ENCODE measurements at regions not wholly inside any gene's neighbourhood (a gene's known extent, or its start where the extent isn't known, plus 50 kb on each side); places are given as distances from the start of the nearest gene placed in this dataset.

- WGBS, 2 experiments (ENCODE audit: extremely low coverage in 1 of 2, insufficient coverage in 1 of 2, insufficient read length in 1 of 2, insufficient replicate concordance in 2 of 2, low coverage in 1 of 2, low lambda C conversion rate in 2 of 2, missing lambda C conversion rate in 1 of 2) = 87% methylated on average over 12 of the region's 12 CpGs; no CpG with 5 or more reads in 1 of the 2 experiments
These were observed 81.7 kb upstream of the SDK2 start for GRCh38 chr17:73725794-73726515.

More at GRCh38 chr17:73725794-73726515, 81.7 kb upstream of the SDK2 start:
- Histone ChIP-seq H3K4me2 (ENCODE audit: insufficient read depth in 1 of 2, low read depth in 2 of 2, low read length in 2 of 2) (no peak overlapping the region), H2BK120ac (replicated peaks; ENCODE audit: low read depth, low read length) (no peak overlapping the region), H2AK5ac (ENCODE audit: low read depth, low read length) (no peak overlapping the region), H3K79me1 (ENCODE audit: low read depth, low read length) (no peaks in the 10 kb centered on the region), H3K23me2 (ENCODE audit: low read depth, low read length) (no peaks in the 10 kb centered on the region), H3K27me3 (replicated peaks in 1 of 4; ENCODE audit: control insufficient read depth in 3 of 4, extremely low read depth in 1 of 4, insufficient read depth in 3 of 4, low read length in 3 of 4) (peaks cover 0 to 2% (median 0%) of the 10 kb centered on the region in 4 experiments; a peak in 1 of 7 replicates), H3K18ac (ENCODE audit: extremely low read depth, low read length) (no peak overlapping the region), H3K4ac (replicated peaks; ENCODE audit: insufficient read length, low read depth, low read length) (no peak overlapping the region), H3K36me3 (ENCODE audit: control insufficient read depth in 2 of 4, insufficient read depth in 4 of 4, low read length in 3 of 4) (no peaks in the 10 kb centered on the region), H4K20me1 (replicated peaks in 1 of 2; ENCODE audit: control insufficient read depth in 1 of 2, insufficient read depth in 2 of 2, low read length in 2 of 2) (no peaks in the 10 kb centered on the region), H4K5ac (ENCODE audit: insufficient read length, low read depth, low read length) (no peak overlapping the region), H4K8ac (ENCODE audit: extremely low read depth, insufficient read depth, low read length) (no peak overlapping the region), H3K56ac (replicated peaks; ENCODE audit: insufficient read length, low read depth, low read length) (no peak overlapping the region), H2BK5ac (ENCODE audit: low read depth, low read length) (no peak overlapping the region), H3K79me2 (ENCODE audit: control insufficient read depth in 1 of 2, insufficient read depth in 2 of 2, low read length in 2 of 2) (no peaks in the 10 kb centered on the region), H3K27ac (ENCODE audit: low read depth, low read length) (no peak overlapping the region), H3K9me3 (ENCODE audit: insufficient read depth in 2 of 2, low read depth in 1 of 2, low read length in 1 of 2) (peaks cover 3 to 4% of the 10 kb centered on the region in 2 experiments; a peak in 3 of 4 replicates), H2BK15ac (ENCODE audit: low read length) (no peak overlapping the region), H2BK12ac (ENCODE audit: low read depth, low read length) (0 out of 2 replicates have a peak overlapping the region, but pooled peaks have one; percentile 50), H3K4me3 (ENCODE audit: extremely low read depth in 1 of 4, insufficient read depth in 2 of 4, low read depth in 3 of 4, low read length in 4 of 4) (no peak overlapping the region), H3K14ac (ENCODE audit: insufficient read length) (no peak overlapping the region), H3K23ac (ENCODE audit: insufficient read length) (no peak overlapping the region), H4K91ac (replicated peaks; ENCODE audit: insufficient read length, low read length) (no peak overlapping the region), H2AFZ (ENCODE audit: low read length) (no peak overlapping the region), H2BK20ac (ENCODE audit: low read length) (no peak overlapping the region), H3K9ac (replicated peaks in 1 of 4; ENCODE audit: extremely low read depth in 1 of 4, low read depth in 3 of 4, low read length in 3 of 4) (no peak overlapping the region), H3K4me1 (replicated peaks in 1 of 4; ENCODE audit: control insufficient read depth in 3 of 4, insufficient read depth in 4 of 4, low read length in 3 of 4) (no peaks in the 10 kb centered on the region)
- FAIRE-seq (no peak), DNase-seq (ENCODE audit: low read depth in 1 of 2, low spot score in 2 of 2) (no peak)
- CTCF ChIA-PET (ENCODE audit: partially characterized antibody) = interaction anchor here (0.8 to 1.6 kb wide), 2 partner anchors 9 to 79 kb away, joined by 3 read pairs; no protein-coding TSS in a partner anchor
- TF ChIP-seq E2F6 (IDR thresholded peaks at IDR 0.05) = 0 out of 2 replicates have a peak, but pooled peaks have one; percentile 35
- TF ChIP-seq ASH2L (IDR thresholded peaks at IDR 0.05; ENCODE audit: low read length) = no peak
- TF ChIP-seq KDM4A (IDR thresholded peaks at IDR 0.05; ENCODE audit: low read depth, low read length, severe bottlenecking) = no peak
- no peak for TF ChIP-seq FOSL1 (IDR thresholded peaks at IDR 0.05; ENCODE audit: insufficient read depth, low read depth, low read length)
- TF ChIP-seq NRF1 (IDR thresholded peaks at IDR 0.05; ENCODE audit: low read depth, low read length) = no peak
- no peak for TF ChIP-seq RFX5 (IDR thresholded peaks at IDR 0.05; ENCODE audit: borderline replicate concordance, low read depth, low read length)
- TF ChIP-seq GABPA (IDR thresholded peaks at IDR 0.05; ENCODE audit: borderline replicate concordance, insufficient read depth, low read length) = no peak
- POLR2A ChIA-PET (ENCODE audit: partially characterized antibody) = no interaction called here
